ENCODE measurements at regions not wholly inside any gene's neighbourhood (a gene's known extent, or its start where the extent isn't known, plus 50 kb on each side); places are given as distances from the start of the nearest gene placed in this dataset.

DNA sequence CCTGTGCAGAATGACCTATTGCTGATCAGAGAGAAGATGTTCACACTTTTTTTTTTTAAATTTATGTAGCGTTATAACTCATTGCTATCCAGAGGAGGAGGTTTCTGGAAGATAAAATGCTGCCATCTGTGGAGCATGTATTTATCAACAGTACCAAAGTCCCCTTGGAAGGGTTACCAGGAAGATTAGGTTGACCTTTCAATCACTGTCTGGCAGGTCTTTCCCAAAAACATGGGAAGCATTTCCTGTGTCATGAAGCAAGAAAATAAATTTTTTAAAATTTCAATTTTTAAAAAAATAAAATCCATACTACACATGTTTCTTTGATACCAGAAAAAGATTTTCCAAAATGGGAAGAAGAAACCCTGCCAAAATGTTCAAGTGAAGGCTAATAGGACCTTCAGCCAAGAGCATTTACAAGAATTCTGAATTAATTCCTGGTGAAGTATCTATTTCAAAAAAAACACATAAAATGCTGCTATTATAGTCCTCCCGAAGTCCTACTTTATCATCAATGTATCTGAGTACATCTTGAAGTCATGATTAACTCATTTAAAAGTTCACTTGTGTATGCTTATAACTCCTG is 143.9 kb upstream of the RND3 start:
- Histone ChIP-seq H3K4me3 (no peak overlapping the region), H3K27ac (no peak overlapping the region), H3K27me3 (no peaks in the 10 kb centered on the region), H3K9me3 (no peaks in the 10 kb centered on the region), H3K36me3 (no peaks in the 10 kb centered on the region), H3K4me1 (no peaks in the 10 kb centered on the region)
- TF ChIP-seq POLR2A (IDR thresholded peaks at IDR 0.05), result no peak
- no peak for TF ChIP-seq CTCF (IDR thresholded peaks at IDR 0.05)
- intact Hi-C loops (cut with DNase I; ENCODE audit: low total_unique reads), result no loop called here
- DNase-seq, result no peak

- intact Hi-C loops (cut with DNase I; ENCODE audit: low total_unique reads), result no loop called here
- H3K36me3 ChIP-seq, result no peaks in the 10 kb centered on the region
- TF ChIP-seq CTCF (IDR thresholded peaks at IDR 0.05) (no peak), POLR2A (IDR thresholded peaks at IDR 0.05) (no peak)
- no peak overlapping the region for H3K27ac ChIP-seq
- no peaks in the 10 kb centered on the region for H3K27me3 ChIP-seq
- no peak overlapping the region for H3K4me3 ChIP-seq
- no peaks in the 10 kb centered on the region for H3K9me3 ChIP-seq
- no peak for DNase-seq
- H3K4me1 ChIP-seq, result no peaks in the 10 kb centered on the region
These were observed 143.2 kb upstream of the RND3 start for GRCh38 chr2:150630587-150631235.

DNA sequence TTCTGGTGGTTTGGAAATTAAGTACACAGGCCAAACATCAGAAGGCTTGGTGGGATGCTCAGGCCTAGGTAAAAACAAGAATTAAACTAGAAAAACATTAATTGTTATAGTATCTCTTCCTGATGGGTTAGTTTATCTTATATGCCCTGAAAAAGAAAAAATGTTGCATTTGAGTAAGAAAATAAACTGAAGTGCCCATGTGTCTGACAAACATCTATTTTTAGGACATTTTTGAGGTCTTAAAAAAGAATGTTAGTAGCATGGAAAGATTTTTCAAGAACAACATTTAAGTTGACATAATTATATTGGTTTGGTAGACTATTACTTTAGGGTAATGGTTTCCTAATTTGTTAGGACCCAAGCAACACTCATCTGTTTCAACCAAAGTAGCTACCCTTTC is 140.1 kb upstream of the RND3 start:
- Histone ChIP-seq H3K4me3 (no peak overlapping the region), H3K9me3 (no peaks in the 10 kb centered on the region), H3K27ac (no peak overlapping the region), H3K36me3 (no peaks in the 10 kb centered on the region), H3K27me3 (no peaks in the 10 kb centered on the region), H3K4me1 (no peaks in the 10 kb centered on the region)
- intact Hi-C loops (cut with DNase I; ENCODE audit: low total_unique reads), result no loop called here
- no peak for DNase-seq
- no peak for TF ChIP-seq CTCF (IDR thresholded peaks at IDR 0.05)
- no peak for TF ChIP-seq POLR2A (IDR thresholded peaks at IDR 0.05)

DNA sequence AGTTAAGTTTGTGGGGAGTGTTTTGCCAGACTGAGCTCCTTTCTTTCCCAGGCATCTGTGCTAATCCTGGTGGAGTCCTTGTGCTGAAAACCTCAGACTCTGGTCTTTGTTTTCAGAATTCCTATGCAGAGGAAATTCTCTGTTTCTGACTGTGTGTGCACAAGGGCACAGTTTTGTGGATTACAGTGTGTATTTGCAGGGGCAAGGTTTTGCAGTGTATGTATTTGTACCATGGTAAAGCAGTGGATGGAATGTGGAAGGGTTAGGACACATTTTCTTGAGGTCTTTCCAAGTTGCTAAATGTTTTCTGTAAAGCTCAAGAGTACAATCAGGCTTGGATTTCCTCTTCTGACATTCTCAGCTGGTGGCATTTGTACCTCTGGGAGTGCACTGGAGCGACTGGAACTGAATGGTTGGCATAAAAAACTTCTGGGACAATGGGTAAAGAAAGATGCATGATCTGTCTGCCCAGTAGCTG is 139.5 kb upstream of the RND3 start:
- Histone ChIP-seq H3K4me1 (no peaks in the 10 kb centered on the region), H3K36me3 (no peaks in the 10 kb centered on the region), H3K27ac (no peak overlapping the region), H3K4me3 (no peak overlapping the region), H3K27me3 (no peaks in the 10 kb centered on the region), H3K9me3 (no peaks in the 10 kb centered on the region)
- no peak for TF ChIP-seq POLR2A (IDR thresholded peaks at IDR 0.05)
- TF ChIP-seq CTCF (IDR thresholded peaks at IDR 0.05), result no peak
- no peak for DNase-seq
- intact Hi-C loops (cut with DNase I; ENCODE audit: low total_unique reads), result no loop called here

- H3K4me3 ChIP-seq, result no peak overlapping the region
- no peaks in the 10 kb centered on the region for H3K27me3 ChIP-seq
These were observed 138.3 kb upstream of the RND3 start for GRCh38 chr2:150625741-150626140.

More at GRCh38 chr2:150625741-150626140, 138.3 kb upstream of the RND3 start:
- intact Hi-C loops (cut with DNase I; ENCODE audit: low total_unique reads), result no loop called here
- H3K4me1 ChIP-seq, result no peaks in the 10 kb centered on the region
- no peaks in the 10 kb centered on the region for H3K9me3 ChIP-seq
- no peaks in the 10 kb centered on the region for H3K36me3 ChIP-seq
- H3K27ac ChIP-seq, result no peak overlapping the region
- no peak for DNase-seq
- TF ChIP-seq CTCF (IDR thresholded peaks at IDR 0.05) (no peak), POLR2A (IDR thresholded peaks at IDR 0.05) (no peak)
